Prostate gland (tissue), 2 donors: ENCODE measurements at regions not wholly inside any gene's neighbourhood (a gene's known extent, or its start where the extent isn't known, plus 50 kb on each side); places are given as distances from the start of the nearest gene placed in this dataset.

Source experiments
- DNase-seq: peaks from one replicate; pipeline ENCODE4 v3.0.0-alpha.2; 2019; ENCODE audit warnings: low spot score
- H3K27ac ChIP-seq, 2 donors: fragments of 200-600 bp; sonication (generic); 2 replicates each; pipeline ENCODE4 v1.5.1; 2017 to 2019
- H3K27me3 ChIP-seq: fragments of 200-600 bp; sonication (generic); replicated peaks from 2 replicates; pipeline ENCODE4 v1.5.1; 2019; ENCODE audit not compliant: insufficient read depth
- H3K36me3 ChIP-seq, 2 donors: fragments of 200-600 bp; sonication (generic); 1 replicate in 1 of 2; 2 replicates in 1 of 2; pipeline versions ENCODE4 v1.5.1 to v1.8.1; 2017 to 2019
- H3K4me1 ChIP-seq: fragments of 200-600 bp; sonication (generic); replicated peaks from 2 replicates; pipeline ENCODE4 v1.5.1; 2019
- H3K4me3 ChIP-seq, 2 donors: fragments of 200-600 bp; sonication (generic); 2 replicates each; pipeline ENCODE4 v1.5.1; 2017 to 2019
- H3K9me3 ChIP-seq: fragments of 200-600 bp; sonication (generic); 2 replicates; pipeline ENCODE4 v1.5.1; 2017
- CTCF ChIP-seq, 4 experiments: fragments of 200-600 bp in 2 of 4; fragments of 450-650 bp in 2 of 4; sonication (generic) in 2 of 4; IDR thresholded peaks; 1 replicate in 3 of 4; 2 replicates in 1 of 4; pipeline ENCODE4 v1.5.1; 2016 to 2019; ENCODE audit warnings: antibody characterized with exemption in 4 of 4, mild to moderate bottlenecking in 2 of 4, moderate library complexity in 2 of 4
- POLR2A ChIP-seq: fragments of 450-650 bp; IDR thresholded peaks from one replicate; pipeline ENCODE4 v1.6.1; 2016; ENCODE audit warnings: antibody characterized with exemption, mild to moderate bottlenecking
- POLR2AphosphoS5 ChIP-seq: sonication (generic); formaldehyde crosslinking; IDR thresholded peaks from one replicate; pipeline ENCODE4 v1.6.1; 2017; ENCODE audit warnings: antibody characterized with exemption
- WGBS: methylation state at CpG from one replicate; pipeline ENCODE4 v1.1.5; 2018; 5-methylcytosine and 5-hydroxymethylcytosine counted together
- intact Hi-C: fragments of 100-400 bp; cut with DNase I; formaldehyde crosslinking; loops from one replicate; pipeline ENCODE4 v1.14.2; 2022

- intact Hi-C loops: no loop called here
- DNase-seq: no peak
These were observed 605.3 kb upstream of the SLC10A2 start for GRCh38 chr13:103671547-103671946.

GRCh38 chr13:103663996-103664395 lies 597.8 kb upstream of the SLC10A2 start:
- Histone ChIP-seq H3K4me3 (no peak overlapping the region), H3K9me3 (no peaks in the 10 kb centered on the region), H3K4me1 (no peaks in the 10 kb centered on the region), H3K36me3 (no peaks in the 10 kb centered on the region), H3K27me3 (no peaks in the 10 kb centered on the region), H3K27ac (no peak overlapping the region)
- no peak for DNase-seq
- no peak for TF ChIP-seq POLR2AphosphoS5
- TF ChIP-seq POLR2A: no peak
- no peak for TF ChIP-seq CTCF (IDR thresholded peaks at IDR 0.05)
- 44% methylated on average over 4 of the region's 4 CpGs for WGBS
- intact Hi-C loops: no loop called here

More at GRCh38 chr13:103671547-103671946, 605.3 kb upstream of the SLC10A2 start:
- Histone ChIP-seq H3K9me3 (no peaks in the 10 kb centered on the region), H3K27me3 (no peaks in the 10 kb centered on the region), H3K36me3 (no peaks in the 10 kb centered on the region), H3K27ac (no peak overlapping the region), H3K4me1 (no peaks in the 10 kb centered on the region), H3K4me3 (no peak overlapping the region)
- TF ChIP-seq POLR2A: no peak
- TF ChIP-seq CTCF (IDR thresholded peaks at IDR 0.05): no peak
- TF ChIP-seq POLR2AphosphoS5: no peak
- 97% methylated on average over 5 of the region's 5 CpGs for WGBS

GRCh38 chr13:103656311-103656710 lies 590.1 kb upstream of the SLC10A2 start:
- Histone ChIP-seq H3K27ac (no peak overlapping the region), H3K36me3 (no peaks in the 10 kb centered on the region), H3K9me3 (no peaks in the 10 kb centered on the region), H3K4me1 (no peaks in the 10 kb centered on the region), H3K27me3 (no peaks in the 10 kb centered on the region), H3K4me3 (no peak overlapping the region)
- WGBS: 87% methylated on average over 4 of the region's 4 CpGs
- intact Hi-C loops: no loop called here
- DNase-seq: no peak
- TF ChIP-seq POLR2AphosphoS5: no peak

- H3K27ac ChIP-seq: no peak overlapping the region
- intact Hi-C loops: no loop called here
- H3K27me3 ChIP-seq: no peaks in the 10 kb centered on the region
- WGBS: 28% methylated on average over 1 of the region's 1 CpG
- no peak overlapping the region for H3K4me3 ChIP-seq
- no peak for DNase-seq
- no peaks in the 10 kb centered on the region for H3K9me3 ChIP-seq
- no peak for TF ChIP-seq POLR2AphosphoS5
- TF ChIP-seq POLR2A: no peak
- no peak for TF ChIP-seq CTCF (IDR thresholded peaks at IDR 0.05)
- no peaks in the 10 kb centered on the region for H3K4me1 ChIP-seq
- H3K36me3 ChIP-seq: no peaks in the 10 kb centered on the region
These were observed 574.4 kb upstream of the SLC10A2 start for GRCh38 chr13:103640606-103641005.

- no peak for TF ChIP-seq POLR2A
- TF ChIP-seq POLR2AphosphoS5: no peak
- TF ChIP-seq CTCF (IDR thresholded peaks at IDR 0.05): no peak
- WGBS: 10% methylated on average over 3 of the region's 3 CpGs
- no peaks in the 10 kb centered on the region for H3K27me3 ChIP-seq
These were observed 573.1 kb upstream of the SLC10A2 start for GRCh38 chr13:103639326-103639725.

More at GRCh38 chr13:103639326-103639725, 573.1 kb upstream of the SLC10A2 start:
- Histone ChIP-seq H3K27ac (no peak overlapping the region), H3K4me3 (no peak overlapping the region), H3K36me3 (no peaks in the 10 kb centered on the region), H3K9me3 (no peaks in the 10 kb centered on the region), H3K4me1 (no peaks in the 10 kb centered on the region)
- intact Hi-C loops: no loop called here
- DNase-seq: no peak
